Adrenal gland (tissue), 5 donors: ENCODE measurements at regions not wholly inside any gene's neighbourhood (a gene's known extent, or its start where the extent isn't known, plus 50 kb on each side); places are given as distances from the start of the nearest gene placed in this dataset.

Experiments used
- POLR2A ChIP-seq, 2 donors: fragments of 450-650 bp; IDR thresholded peaks; one replicate each; pipeline ENCODE4 v1.6.1; 2017; ENCODE audit warnings: antibody characterized with exemption in 2 of 2, mild to moderate bottlenecking in 2 of 2, moderate library complexity in 1 of 2
- TF ChIP-seq, protein P1 (sequence below), 6 experiments: fragments of 450-650 bp in 4 of 6; fragments of 200-600 bp in 2 of 6; sonication (generic) in 1 of 6; IDR thresholded peaks; 1 replicate in 5 of 6; 2 replicates in 1 of 6; pipeline versions ENCODE4 v1.5.1 to v1.8.0; 2016 to 2021; ENCODE audit warnings: antibody characterized with exemption in 6 of 6, mild to moderate bottlenecking in 2 of 6, moderate library complexity in 1 of 6
- donor health status: DM: no; HTN: no; CAD: no.

DNA sequence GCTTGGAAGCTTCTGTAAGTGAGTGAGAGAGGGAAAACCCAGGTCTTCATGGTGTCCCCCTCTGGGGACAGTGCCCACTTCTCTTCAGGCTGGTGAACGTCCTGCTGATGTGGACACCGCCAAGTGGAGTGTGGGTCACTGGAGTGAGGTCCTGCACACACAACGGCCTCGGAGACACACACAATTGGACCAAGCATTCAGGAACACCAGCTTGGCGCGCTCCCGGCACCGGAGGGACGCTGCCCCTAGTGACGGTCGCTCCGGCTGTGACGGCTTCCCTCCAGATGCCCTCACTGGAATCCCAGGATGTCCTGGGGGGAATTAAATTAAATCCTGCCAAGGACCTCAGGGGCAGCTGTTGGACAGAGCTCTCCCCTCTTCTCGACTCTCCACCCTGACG lies 123.1 kb downstream of the ZNF664 start:
- TF ChIP-seq, protein P1, sequence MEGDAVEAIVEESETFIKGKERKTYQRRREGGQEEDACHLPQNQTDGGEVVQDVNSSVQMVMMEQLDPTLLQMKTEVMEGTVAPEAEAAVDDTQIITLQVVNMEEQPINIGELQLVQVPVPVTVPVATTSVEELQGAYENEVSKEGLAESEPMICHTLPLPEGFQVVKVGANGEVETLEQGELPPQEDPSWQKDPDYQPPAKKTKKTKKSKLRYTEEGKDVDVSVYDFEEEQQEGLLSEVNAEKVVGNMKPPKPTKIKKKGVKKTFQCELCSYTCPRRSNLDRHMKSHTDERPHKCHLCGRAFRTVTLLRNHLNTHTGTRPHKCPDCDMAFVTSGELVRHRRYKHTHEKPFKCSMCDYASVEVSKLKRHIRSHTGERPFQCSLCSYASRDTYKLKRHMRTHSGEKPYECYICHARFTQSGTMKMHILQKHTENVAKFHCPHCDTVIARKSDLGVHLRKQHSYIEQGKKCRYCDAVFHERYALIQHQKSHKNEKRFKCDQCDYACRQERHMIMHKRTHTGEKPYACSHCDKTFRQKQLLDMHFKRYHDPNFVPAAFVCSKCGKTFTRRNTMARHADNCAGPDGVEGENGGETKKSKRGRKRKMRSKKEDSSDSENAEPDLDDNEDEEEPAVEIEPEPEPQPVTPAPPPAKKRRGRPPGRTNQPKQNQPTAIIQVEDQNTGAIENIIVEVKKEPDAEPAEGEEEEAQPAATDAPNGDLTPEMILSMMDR (IDR thresholded peaks at IDR 0.05): no peak
- TF ChIP-seq POLR2A (IDR thresholded peaks at IDR 0.05): no peak
